Tibial artery (tissue), 4 donors: ENCODE measurements at regions not wholly inside any gene's neighbourhood (a gene's known extent, or its start where the extent isn't known, plus 50 kb on each side); places are given as distances from the start of the nearest gene placed in this dataset.

Experiments
- DNase-seq, 2 donors: peaks; one replicate each; pipeline ENCODE4 v3.0.0-alpha.2; 2019
- H3K27ac ChIP-seq, 2 donors: fragments of 200-600 bp; sonication (generic) in 1 of 2; 1 replicate in 1 of 2; 2 replicates in 1 of 2; pipeline ENCODE4 v1.5.1; 2018 to 2019; ENCODE audit warnings: mild to moderate bottlenecking in 1 of 2
- H3K27me3 ChIP-seq, 2 donors: fragments of 200-600 bp; sonication (generic) in 1 of 2; one replicate each; pipeline versions ENCODE4 v1.5.1 to v1.6.0; 2016 to 2019
- H3K36me3 ChIP-seq, 3 donors: fragments of 200-600 bp; sonication (generic) in 2 of 3; one replicate each; pipeline ENCODE4 v1.5.1; 2016 to 2019; ENCODE audit warnings: mild to moderate bottlenecking in 2 of 3
- H3K4me1 ChIP-seq, 4 donors: fragments of 200-600 bp; sonication (generic) in 2 of 4; 1 replicate in 3 of 4; 2 replicates in 1 of 4; pipeline ENCODE4 v1.5.1; 2016 to 2019
- H3K4me3 ChIP-seq, 2 donors: fragments of 200-600 bp; sonication (generic) in 1 of 2; 1 replicate in 1 of 2; 2 replicates in 1 of 2; pipeline ENCODE4 v1.5.1; 2018 to 2019; ENCODE audit warnings: mild to moderate bottlenecking in 2 of 2
- H3K9me3 ChIP-seq, 3 donors: fragments of 200-600 bp; sonication (generic) in 1 of 3; one replicate each; pipeline ENCODE4 v1.5.1; 2016 to 2019
- CTCF ChIP-seq, 2 experiments: fragments of 200-600 bp in 1 of 2; fragments of 450-650 bp in 1 of 2; IDR thresholded peaks; one replicate each; pipeline ENCODE4 v1.5.1; 2017 to 2019; ENCODE audit warnings: antibody characterized with exemption in 2 of 2, mild to moderate bottlenecking in 1 of 2, moderate library complexity in 1 of 2
- intact Hi-C: fragments of 100-400 bp; cut with DNase I; formaldehyde crosslinking; loops from one replicate; pipeline ENCODE4 v1.15.0; 2023; ENCODE audit warnings: low total_unique reads

GRCh38 chr13:79197933-79198332, 208.1 kb downstream of the RBM26 start:
- H3K4me1 ChIP-seq = no peaks in the 10 kb centered on the region
- intact Hi-C loops = no loop called here
- H3K4me3 ChIP-seq = no peak overlapping the region

DNA sequence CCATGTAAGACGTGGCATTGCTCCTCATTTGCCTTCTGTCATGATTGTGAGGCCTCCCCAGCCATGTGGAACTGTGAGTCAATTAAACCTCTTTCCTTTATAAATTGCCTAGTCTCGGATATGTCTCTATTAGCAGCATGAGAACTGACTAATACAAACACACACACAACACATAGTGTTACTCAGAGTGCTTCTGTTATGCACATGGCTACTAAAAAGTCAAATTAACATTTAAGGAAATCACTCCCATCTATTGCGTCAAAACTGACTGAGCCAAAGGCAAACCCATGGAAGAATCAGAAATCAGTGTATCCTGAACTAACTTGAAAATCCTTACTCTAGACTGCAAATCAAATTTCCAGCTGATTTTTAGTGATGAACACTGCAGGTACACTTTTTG, 209.2 kb downstream of the RBM26 start:
- no peak overlapping the region for H3K4me3 ChIP-seq
- no peak for DNase-seq
- no peak overlapping the region for H3K27ac ChIP-seq
- no peaks in the 10 kb centered on the region for H3K36me3 ChIP-seq
- H3K4me1 ChIP-seq = no peaks in the 10 kb centered on the region
- H3K9me3 ChIP-seq = no peaks in the 10 kb centered on the region
- TF ChIP-seq CTCF (IDR thresholded peaks at IDR 0.05) = no peak
- intact Hi-C loops = no loop called here
- no peaks in the 10 kb centered on the region for H3K27me3 ChIP-seq

More at GRCh38 chr13:79197933-79198332, 208.1 kb downstream of the RBM26 start:
- DNase-seq = no peak
- H3K27me3 ChIP-seq = no peaks in the 10 kb centered on the region
- H3K9me3 ChIP-seq = no peaks in the 10 kb centered on the region
- no peak for TF ChIP-seq CTCF (IDR thresholded peaks at IDR 0.05)
- no peak overlapping the region for H3K27ac ChIP-seq
- H3K36me3 ChIP-seq = no peaks in the 10 kb centered on the region

DNA sequence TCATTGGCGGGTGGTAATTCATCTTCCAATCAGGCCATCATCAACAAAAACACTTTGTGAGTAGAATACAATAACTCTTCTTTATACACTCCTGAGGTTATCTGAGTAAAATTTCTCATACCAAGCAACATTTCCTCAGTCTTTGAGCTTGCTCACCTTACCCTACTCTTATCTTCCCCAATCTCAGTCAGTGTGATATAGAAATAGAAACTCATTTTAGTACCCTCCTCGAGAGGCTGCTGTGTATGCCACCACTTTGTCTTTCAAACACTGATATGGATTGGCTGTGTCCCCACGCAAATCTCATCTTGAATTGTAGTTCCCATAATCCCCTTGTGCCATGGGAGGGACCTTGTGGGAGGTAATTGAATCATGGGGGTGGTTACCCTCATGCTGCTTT, 209.7 kb downstream of the RBM26 start:
- no peak for DNase-seq
- no peaks in the 10 kb centered on the region for H3K27me3 ChIP-seq
- no peak for TF ChIP-seq CTCF (IDR thresholded peaks at IDR 0.05)
- no peaks in the 10 kb centered on the region for H3K4me1 ChIP-seq
- no peak overlapping the region for H3K4me3 ChIP-seq
- H3K36me3 ChIP-seq = no peaks in the 10 kb centered on the region
- intact Hi-C loops = no loop called here
- no peaks in the 10 kb centered on the region for H3K9me3 ChIP-seq
- H3K27ac ChIP-seq = no peak overlapping the region

DNA sequence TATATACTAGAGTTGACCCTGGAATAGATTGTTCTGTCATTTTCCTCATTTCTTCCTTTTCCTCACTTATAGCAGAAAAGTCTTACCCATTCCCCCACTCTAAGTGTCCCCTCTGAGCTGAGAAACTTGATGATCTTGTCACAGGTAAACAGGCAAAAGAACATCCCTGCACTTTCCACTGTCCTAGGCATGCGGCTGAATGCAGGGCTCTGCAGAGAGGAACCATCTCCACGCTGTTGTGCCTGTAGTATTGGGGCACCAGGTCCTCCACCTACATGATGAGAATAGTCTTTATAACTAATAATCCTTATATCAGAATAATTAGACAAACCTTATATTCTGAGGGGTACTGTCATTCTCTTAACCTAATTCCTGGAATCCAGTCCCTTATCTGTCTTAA, 211.3 kb downstream of the RBM26 start:
- no peaks in the 10 kb centered on the region for H3K27me3 ChIP-seq
- TF ChIP-seq CTCF (IDR thresholded peaks at IDR 0.05) = no peak
- intact Hi-C loops = no loop called here
- no peak overlapping the region for H3K4me3 ChIP-seq
- no peaks in the 10 kb centered on the region for H3K4me1 ChIP-seq
- DNase-seq = no peak
- no peaks in the 10 kb centered on the region for H3K36me3 ChIP-seq
- no peaks in the 10 kb centered on the region for H3K9me3 ChIP-seq
- no peak overlapping the region for H3K27ac ChIP-seq

DNA sequence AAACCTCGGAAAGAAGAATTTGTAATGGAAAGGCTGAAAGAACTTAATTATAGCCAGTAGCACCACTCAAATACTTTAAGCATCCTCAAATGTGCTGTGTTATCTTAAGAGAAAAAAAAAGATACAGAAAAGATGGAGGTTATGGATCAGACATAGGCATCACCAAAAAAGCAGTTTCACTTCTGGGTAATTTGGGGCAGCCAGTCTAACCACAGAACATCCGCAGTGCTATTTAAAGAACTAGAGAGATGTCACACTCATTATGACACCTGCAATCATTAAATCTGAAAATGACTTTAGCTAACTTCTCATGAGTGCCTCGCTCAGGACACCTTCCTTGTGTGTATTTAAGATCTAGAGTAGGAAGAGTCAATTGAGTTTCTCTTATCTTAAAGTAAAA, 211.8 kb downstream of the RBM26 start:
- Histone ChIP-seq H3K4me3 (no peak overlapping the region), H3K27me3 (no peaks in the 10 kb centered on the region), H3K36me3 (no peaks in the 10 kb centered on the region), H3K27ac (no peak overlapping the region), H3K9me3 (no peaks in the 10 kb centered on the region), H3K4me1 (no peaks in the 10 kb centered on the region)
- DNase-seq = no peak
- TF ChIP-seq CTCF (IDR thresholded peaks at IDR 0.05) = no peak
- intact Hi-C loops = no loop called here

- Histone ChIP-seq H3K36me3 (no peaks in the 10 kb centered on the region), H3K4me3 (no peak overlapping the region), H3K9me3 (no peaks in the 10 kb centered on the region), H3K27ac (no peak overlapping the region), H3K4me1 (no peaks in the 10 kb centered on the region), H3K27me3 (no peaks in the 10 kb centered on the region)
- intact Hi-C loops = no loop called here
- no peak for DNase-seq
- TF ChIP-seq CTCF (IDR thresholded peaks at IDR 0.05) = no peak
Observed at GRCh38 chr13:79191501-79191900, 214.6 kb downstream of the RBM26 start.
